ENCODE measurements at regions not wholly inside any gene's neighbourhood (a gene's known extent, or its start where the extent isn't known, plus 50 kb on each side); places are given as distances from the start of the nearest gene placed in this dataset.

DNA sequence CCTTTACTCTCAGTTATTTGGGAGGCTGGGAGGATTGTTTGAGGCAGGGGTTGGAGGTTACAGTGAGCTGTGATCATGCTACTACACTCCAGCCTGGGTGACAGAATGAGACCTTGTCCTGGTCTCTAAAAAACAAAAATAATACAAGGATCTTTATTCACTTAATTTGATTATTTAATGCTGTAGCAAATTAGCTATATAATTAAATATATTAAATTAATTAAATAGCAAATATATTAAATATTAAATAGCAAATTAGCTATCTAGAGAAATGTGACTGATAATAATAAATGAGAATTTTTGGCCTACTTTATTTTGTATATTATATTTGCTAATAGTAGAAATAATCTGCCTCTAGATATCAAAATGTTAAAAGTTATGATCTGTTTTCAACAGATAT is 298.8 kb upstream of the NAV3 start:
- Histone ChIP-seq H3K9ac (ENCODE audit: insufficient read depth in 1 of 2, low read depth in 2 of 2, low read length in 2 of 2) (no peak overlapping the region), H3K4me2 (ENCODE audit: insufficient read depth, low read length) (no peak overlapping the region), H3K79me2 (ENCODE audit: control insufficient read depth, insufficient read depth, low read length) (no peaks in the 10 kb centered on the region), H3K4me3 (no peak overlapping the region), H2AFZ (ENCODE audit: low read depth, low read length) (no peak overlapping the region), H3K27me3 (ENCODE audit: control insufficient read depth in 2 of 2, insufficient read depth in 2 of 2, low read length in 2 of 2) (no peaks in the 10 kb centered on the region), H3K27ac (ENCODE audit: extremely low read depth, low read depth, low read length) (no peak overlapping the region), H3K9me3 (replicated peaks; ENCODE audit: control insufficient read depth, insufficient read depth, low read depth, low read length) (no peaks in the 10 kb centered on the region), H3K4me1 (replicated peaks in 1 of 2; ENCODE audit: control insufficient read depth in 2 of 2, insufficient read depth in 2 of 2, low read length in 2 of 2) (no peaks in the 10 kb centered on the region), H4K20me1 (replicated peaks; ENCODE audit: control insufficient read depth, insufficient read depth, low read length) (no peaks in the 10 kb centered on the region), H3K36me3 (ENCODE audit: control insufficient read depth, insufficient read depth, low read length) (no peaks in the 10 kb centered on the region), H3K9me1 (ENCODE audit: control insufficient read depth, insufficient read depth, low read length) (no peaks in the 10 kb centered on the region)
- intact Hi-C loops (cut with micrococcal nuclease) (no loop called here), in situ Hi-C loops (cut with MboI) (no loop called here)
- ATAC-seq (no peak), DNase-seq (ENCODE audit: extremely low read depth in 1 of 4, low spot score in 3 of 4) (no peak), FAIRE-seq (no peak)
- POLR2A ChIA-PET = no interaction called here
- CTCF ChIA-PET (ENCODE audit: low intra/inter-chr PET ratio) = no interaction called here
- TF ChIP-seq, protein P1, sequence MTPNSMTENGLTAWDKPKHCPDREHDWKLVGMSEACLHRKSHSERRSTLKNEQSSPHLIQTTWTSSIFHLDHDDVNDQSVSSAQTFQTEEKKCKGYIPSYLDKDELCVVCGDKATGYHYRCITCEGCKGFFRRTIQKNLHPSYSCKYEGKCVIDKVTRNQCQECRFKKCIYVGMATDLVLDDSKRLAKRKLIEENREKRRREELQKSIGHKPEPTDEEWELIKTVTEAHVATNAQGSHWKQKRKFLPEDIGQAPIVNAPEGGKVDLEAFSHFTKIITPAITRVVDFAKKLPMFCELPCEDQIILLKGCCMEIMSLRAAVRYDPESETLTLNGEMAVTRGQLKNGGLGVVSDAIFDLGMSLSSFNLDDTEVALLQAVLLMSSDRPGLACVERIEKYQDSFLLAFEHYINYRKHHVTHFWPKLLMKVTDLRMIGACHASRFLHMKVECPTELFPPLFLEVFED (CRISPR knock-in tag; conservative IDR thresholded peaks at IDR 0.05) = no peak
- no peak for TF ChIP-seq ZKSCAN1 (IDR thresholded peaks at IDR 0.05; ENCODE audit: low read depth, low read length)
- no TSS peak for BruUV-seq (replicated peaks)

DNA sequence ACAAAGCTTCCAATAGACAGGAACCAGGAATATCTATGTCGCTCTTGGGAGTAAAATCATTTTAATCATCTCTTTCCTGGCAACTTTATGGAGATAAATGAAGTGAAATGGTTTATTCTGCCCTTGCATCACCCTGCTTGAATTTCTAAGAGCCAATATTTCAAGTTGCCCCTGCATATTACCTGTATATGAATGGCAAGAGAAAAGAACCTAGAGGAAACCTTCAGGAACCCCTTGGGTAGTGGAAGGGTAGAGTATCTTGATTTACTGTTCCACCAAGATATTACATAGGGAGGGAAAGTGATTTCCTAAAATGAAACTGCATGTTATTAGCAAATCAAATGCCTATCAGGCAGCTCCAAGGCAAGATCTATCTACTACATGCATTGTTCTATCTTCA is 308.4 kb upstream of the NAV3 start:
- ChIA-PET CTCF (ENCODE audit: low intra/inter-chr PET ratio) (interaction anchor here (0.8 kb wide), 1 partner anchor 201 kb away, joined by 3 read pairs; no protein-coding TSS in a partner anchor), POLR2A (no interaction called here)
- no peaks in the 10 kb centered on the region for H3K9me3 ChIP-seq (replicated peaks; ENCODE audit: control insufficient read depth, insufficient read depth, low read depth, low read length)
- intact Hi-C loops (cut with micrococcal nuclease) (no loop called here), in situ Hi-C loops (cut with MboI) (no loop called here)
- DNase-seq (ENCODE audit: extremely low read depth in 1 of 4, low spot score in 3 of 4) = no peak
- H3K36me3 ChIP-seq (ENCODE audit: control insufficient read depth, insufficient read depth, low read length) = no peaks in the 10 kb centered on the region
- ATAC-seq = no peak
- H3K9me1 ChIP-seq (ENCODE audit: control insufficient read depth, insufficient read depth, low read length) = no peaks in the 10 kb centered on the region
- WGBS (ENCODE audit: insufficient coverage, low coverage, missing lambda C conversion rate) = 0% methylated on average over 1 of the region's 1 CpG
- no peaks in the 10 kb centered on the region for H3K4me1 ChIP-seq (replicated peaks in 1 of 2; ENCODE audit: control insufficient read depth in 2 of 2, insufficient read depth in 2 of 2, low read length in 2 of 2)
- no TSS peak for BruUV-seq (replicated peaks)
- no peak overlapping the region for H3K27ac ChIP-seq (ENCODE audit: extremely low read depth, low read depth, low read length)
- H2AFZ ChIP-seq (ENCODE audit: low read depth, low read length) = no peak overlapping the region
- H3K4me2 ChIP-seq (ENCODE audit: insufficient read depth, low read length) = no peak overlapping the region
- no peak overlapping the region for H3K4me3 ChIP-seq
- H3K27me3 ChIP-seq (ENCODE audit: control insufficient read depth in 2 of 2, insufficient read depth in 2 of 2, low read length in 2 of 2) = no peaks in the 10 kb centered on the region
- no peaks in the 10 kb centered on the region for H3K79me2 ChIP-seq (ENCODE audit: control insufficient read depth, insufficient read depth, low read length)
- no peaks in the 10 kb centered on the region for H4K20me1 ChIP-seq (replicated peaks; ENCODE audit: control insufficient read depth, insufficient read depth, low read length)
- H3K9ac ChIP-seq (ENCODE audit: insufficient read depth in 1 of 2, low read depth in 2 of 2, low read length in 2 of 2) = no peak overlapping the region
- FAIRE-seq = no peak
- TF ChIP-seq, protein P2, sequence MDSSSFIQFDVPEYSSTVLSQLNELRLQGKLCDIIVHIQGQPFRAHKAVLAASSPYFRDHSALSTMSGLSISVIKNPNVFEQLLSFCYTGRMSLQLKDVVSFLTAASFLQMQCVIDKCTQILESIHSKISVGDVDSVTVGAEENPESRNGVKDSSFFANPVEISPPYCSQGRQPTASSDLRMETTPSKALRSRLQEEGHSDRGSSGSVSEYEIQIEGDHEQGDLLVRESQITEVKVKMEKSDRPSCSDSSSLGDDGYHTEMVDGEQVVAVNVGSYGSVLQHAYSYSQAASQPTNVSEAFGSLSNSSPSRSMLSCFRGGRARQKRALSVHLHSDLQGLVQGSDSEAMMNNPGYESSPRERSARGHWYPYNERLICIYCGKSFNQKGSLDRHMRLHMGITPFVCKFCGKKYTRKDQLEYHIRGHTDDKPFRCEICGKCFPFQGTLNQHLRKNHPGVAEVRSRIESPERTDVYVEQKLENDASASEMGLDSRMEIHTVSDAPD (CRISPR knock-in tag; IDR thresholded peaks at IDR 0.05) = no peak
- TF ChIP-seq, protein P3, sequence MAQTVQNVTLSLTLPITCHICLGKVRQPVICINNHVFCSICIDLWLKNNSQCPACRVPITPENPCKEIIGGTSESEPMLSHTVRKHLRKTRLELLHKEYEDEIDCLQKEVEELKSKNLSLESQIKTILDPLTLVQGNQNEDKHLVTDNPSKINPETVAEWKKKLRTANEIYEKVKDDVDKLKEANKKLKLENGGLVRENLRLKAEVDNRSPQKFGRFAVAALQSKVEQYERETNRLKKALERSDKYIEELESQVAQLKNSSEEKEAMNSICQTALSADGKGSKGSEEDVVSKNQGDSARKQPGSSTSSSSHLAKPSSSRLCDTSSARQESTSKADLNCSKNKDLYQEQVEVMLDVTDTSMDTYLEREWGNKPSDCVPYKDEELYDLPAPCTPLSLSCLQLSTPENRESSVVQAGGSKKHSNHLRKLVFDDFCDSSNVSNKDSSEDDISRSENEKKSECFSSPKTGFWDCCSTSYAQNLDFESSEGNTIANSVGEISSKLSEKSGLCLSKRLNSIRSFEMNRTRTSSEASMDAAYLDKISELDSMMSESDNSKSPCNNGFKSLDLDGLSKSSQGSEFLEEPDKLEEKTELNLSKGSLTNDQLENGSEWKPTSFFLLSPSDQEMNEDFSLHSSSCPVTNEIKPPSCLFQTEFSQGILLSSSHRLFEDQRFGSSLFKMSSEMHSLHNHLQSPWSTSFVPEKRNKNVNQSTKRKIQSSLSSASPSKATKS (CRISPR knock-in tag; IDR thresholded peaks at IDR 0.05) = no peak
- TF ChIP-seq ZNF311 (CRISPR knock-in tag; IDR thresholded peaks at IDR 0.05) (no peak), SMARCA4 (IDR thresholded peaks at IDR 0.05) (no peak)
